ENCODE measurements at regions not wholly inside any gene's neighbourhood (a gene's known extent, or its start where the extent isn't known, plus 50 kb on each side); places are given as distances from the start of the nearest gene placed in this dataset.
"Not testable (repeated sequence)": the region's sequence is repeated elsewhere in the genome, so short reads cannot be mapped to it uniquely, and the experiment has no call there.

GRCh38 chr10:71084061-71084817 lies 128.1 kb upstream of the UNC5B start:
- no peak for DNase-seq (ENCODE audit: low read depth)

DNA sequence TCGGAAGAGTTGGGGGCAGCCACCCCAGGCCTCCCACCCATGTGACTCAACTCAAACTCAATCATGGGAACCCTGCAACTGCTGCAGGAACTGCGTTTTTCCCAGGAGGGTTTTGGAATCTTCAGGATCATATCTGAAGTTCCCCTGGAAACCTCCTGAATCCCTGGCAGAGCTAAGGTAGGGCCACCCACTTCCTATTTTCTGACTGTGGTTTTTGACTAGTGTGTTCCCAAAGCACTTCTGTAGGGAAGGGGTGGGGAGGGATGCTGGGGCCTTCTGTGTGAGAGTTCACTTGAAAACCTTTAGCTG lies 127.6 kb upstream of the UNC5B start:
- no peak for DNase-seq (ENCODE audit: low read depth)

DNA sequence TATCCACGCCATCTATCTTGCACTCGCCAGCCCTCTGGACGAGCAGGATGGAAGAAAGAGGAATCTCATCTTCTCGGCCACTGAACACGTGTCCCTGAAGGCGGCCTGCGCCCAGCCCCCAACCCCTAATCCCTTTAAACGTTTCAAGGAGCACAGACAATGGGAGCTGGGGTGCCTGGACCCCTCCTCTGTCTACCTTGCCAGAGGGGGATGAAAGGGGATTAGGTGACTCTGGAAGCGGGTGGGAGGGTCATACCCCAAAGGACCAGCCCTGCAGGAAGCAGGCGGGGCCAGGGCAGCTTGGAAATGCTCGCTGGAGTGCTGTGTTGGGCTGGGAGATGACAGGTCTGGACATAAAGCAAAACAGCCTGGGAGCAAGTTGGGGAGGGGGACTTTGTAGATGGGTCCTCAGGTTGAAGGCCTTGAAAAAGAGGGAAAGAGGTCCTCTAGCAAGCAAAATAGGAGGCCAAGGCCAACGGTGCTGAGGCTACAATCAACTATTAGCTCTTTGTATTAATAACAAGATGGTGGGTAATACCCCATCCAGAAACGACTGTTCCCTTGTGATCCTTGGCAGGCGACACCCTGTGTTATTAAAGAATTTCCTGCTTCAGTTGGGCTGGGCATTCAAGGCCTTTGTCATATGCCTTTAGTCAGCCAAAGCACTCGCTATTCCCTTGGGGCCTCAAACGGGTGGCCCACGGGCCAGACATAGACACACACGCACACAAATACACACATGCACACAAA lies 126.5 kb upstream of the UNC5B start:
- no peak for DNase-seq (ENCODE audit: low read depth)

- DNase-seq (ENCODE audit: low read depth) = no peak
Observed at GRCh38 chr10:71086439-71087080, 125.8 kb upstream of the UNC5B start.

GRCh38 chr10:71087622-71088021 lies 124.7 kb upstream of the UNC5B start:
- DNase-seq (ENCODE audit: low read depth) = no peak

DNA sequence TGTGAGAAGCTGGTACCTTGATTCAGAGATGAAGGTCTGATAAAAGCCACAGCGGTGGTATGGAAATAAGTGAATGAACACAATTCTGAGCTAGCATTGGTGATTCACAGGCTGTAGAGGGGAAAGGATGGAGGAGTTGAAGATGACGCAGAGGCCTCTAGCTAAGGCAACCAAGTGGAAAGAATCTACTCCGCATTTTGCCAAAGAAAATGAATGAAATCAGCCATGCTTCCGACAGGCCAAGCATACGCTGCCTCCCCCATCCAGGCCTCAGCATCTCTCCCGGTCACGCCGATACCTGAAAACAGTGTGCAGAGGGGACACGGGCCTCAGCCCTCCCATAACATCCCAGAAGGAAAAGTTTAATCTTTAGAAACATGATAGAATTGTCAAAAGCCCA lies 124.3 kb upstream of the UNC5B start:
- no peak for DNase-seq (ENCODE audit: low read depth)

DNA sequence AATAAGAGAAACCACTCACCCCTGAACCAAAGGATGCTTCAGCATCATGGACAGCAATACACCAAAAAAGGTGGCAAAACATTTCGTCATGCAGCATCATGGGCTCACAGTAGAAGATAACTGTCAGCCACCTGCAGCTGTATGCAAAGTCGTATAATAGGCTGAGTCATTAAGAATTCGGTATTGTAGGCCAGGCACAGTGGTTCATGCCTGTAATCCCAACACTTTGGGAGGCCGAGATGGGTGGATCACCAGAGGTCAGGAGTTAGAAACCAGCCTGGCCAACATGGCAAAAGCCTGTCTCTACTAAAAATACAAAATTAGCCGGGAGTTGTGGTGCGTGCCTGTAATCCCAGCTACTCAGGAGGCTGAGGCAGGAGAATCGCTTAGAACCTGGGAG lies 123.8 kb upstream of the UNC5B start:
- DNase-seq (ENCODE audit: low read depth) = not testable (repeated sequence)

GRCh38 chr10:71089162-71089561 lies 123.2 kb upstream of the UNC5B start:
- no peak for DNase-seq (ENCODE audit: low read depth)

- DNase-seq (ENCODE audit: low read depth) = no peak
Observed at GRCh38 chr10:71090330-71090729, 122.0 kb upstream of the UNC5B start.

DNA sequence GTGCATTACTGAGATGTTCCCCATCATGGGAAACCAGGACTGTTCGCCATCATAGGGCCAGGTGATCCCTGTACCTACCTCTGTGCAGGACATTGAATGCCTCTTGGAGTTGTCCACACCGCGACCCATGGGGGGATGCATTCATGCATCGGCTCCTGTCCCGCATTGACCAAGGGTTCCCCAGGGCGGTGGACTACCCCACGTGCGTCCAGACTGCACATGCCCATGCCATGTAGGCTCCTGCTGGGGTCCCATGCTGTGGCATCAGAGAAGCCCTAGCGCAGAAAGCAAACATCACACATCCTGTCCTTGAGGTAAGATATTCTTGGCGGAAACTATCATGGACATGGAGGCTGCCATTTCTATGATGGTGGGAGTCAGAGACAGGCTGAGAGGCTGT lies 121.6 kb upstream of the UNC5B start:
- DNase-seq (ENCODE audit: low read depth) = no peak

DNA sequence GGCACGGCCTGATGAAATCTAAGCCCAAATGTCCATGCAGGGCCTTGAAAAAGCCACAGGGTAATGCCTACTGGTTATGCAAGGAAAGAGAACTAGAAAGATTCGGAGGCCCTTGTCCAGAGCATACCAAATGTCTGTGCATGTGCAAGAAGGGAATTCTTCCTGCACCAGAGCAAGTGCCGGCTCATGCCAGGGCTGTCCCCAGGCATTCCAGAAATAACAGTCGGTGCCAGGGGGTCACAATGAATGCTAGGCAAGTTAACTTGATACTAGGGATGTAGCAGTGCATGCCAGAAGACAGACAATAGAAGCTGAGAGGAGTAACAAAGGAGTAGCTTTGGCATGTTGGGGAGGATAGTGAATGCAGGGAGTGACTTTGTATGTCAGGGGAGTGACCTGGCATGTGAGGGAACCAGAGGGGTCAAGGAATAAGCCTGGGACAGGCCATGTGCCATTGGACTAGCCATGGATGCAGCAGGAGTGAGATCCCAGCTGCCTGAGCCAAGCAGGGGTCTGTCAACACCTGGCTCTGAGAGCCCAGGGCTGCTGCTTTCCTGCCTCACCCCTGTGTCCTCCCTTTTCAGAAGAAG lies 119.5 kb upstream of the UNC5B start:
- DNase-seq (ENCODE audit: low read depth) = no peak

DNA sequence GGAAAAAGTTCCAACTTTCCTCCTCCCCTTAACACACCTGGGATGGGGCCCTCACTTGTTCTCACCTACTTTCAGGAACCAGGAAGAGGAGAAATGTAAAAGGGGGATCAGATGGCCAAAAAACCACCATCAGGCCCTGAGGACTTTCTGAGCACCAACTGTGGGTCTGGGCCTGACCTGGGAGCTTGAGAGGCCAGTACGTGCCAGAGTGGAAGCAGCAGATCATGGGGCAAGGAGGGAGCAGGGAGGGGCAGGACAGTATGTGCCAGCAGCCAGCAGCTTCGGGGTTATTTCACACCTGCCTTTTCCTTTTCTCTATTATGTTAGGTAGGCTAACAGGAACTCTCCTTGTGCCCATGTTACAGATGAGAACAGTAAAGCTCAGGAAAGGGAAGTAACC lies 118.8 kb upstream of the UNC5B start:
- no peak for DNase-seq (ENCODE audit: low read depth)

DNA sequence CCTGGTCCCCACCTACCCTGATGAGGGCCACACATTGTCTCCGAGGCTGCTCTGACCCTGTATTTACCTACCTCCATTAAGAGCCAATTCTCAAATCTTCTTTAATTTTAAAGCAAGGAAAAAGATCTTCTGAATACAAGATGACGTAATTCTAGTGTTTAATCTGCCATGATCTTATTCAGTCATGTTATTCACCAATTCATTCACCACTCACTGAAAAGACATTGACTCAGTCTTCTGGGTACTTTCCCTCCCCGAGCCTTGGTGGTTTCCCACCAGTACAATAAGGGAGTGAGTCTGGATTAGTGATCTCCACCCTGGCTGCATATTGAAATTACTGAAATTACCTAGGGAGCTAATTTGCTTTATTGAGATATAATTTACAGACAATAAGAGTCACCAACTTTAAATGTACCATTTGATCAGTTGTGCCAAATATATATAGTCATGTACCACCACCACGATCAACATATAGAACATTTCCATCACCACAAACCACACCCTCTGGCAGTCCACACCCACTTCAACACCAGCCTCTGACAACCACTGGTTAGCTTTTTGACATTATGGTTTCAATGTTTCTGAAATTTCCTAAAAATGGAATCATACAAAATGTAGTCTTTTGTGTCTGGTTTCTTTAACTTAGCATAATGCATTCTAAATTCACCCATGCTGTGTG lies 117.5 kb upstream of the UNC5B start:
- peak; percentile 17 for DNase-seq (ENCODE audit: low read depth)

GRCh38 chr10:71099731-71100361 lies 112.5 kb upstream of the UNC5B start:
- DNase-seq (ENCODE audit: low read depth) = no peak

GRCh38 chr10:71103961-71104360 lies 108.4 kb upstream of the UNC5B start:
- DNase-seq (ENCODE audit: low read depth) = no peak

GRCh38 chr10:71106151-71106550 lies 106.2 kb upstream of the UNC5B start:
- not testable (repeated sequence) for DNase-seq (ENCODE audit: low read depth)

DNA sequence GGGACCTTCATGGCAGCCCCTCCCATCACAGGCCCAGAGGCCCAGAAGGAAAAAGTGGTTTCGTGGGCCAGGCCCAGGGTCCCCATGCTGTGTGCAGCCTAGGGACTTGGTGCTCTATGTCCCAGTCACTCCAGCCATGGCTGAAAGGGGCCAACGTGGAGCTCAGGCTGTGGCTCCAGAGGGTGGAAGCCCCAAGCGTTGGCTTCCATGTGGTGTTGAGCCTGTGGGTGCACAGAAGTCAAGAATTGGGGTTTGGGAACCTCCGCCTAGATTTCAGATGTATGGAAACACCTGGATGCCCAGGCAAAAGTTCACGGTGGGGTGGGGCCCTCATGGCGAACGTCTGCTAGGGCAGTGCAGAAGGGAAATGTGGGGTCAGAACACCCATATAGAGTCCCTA lies 105.3 kb upstream of the UNC5B start:
- DNase-seq (ENCODE audit: low read depth) = not testable (repeated sequence)

DNA sequence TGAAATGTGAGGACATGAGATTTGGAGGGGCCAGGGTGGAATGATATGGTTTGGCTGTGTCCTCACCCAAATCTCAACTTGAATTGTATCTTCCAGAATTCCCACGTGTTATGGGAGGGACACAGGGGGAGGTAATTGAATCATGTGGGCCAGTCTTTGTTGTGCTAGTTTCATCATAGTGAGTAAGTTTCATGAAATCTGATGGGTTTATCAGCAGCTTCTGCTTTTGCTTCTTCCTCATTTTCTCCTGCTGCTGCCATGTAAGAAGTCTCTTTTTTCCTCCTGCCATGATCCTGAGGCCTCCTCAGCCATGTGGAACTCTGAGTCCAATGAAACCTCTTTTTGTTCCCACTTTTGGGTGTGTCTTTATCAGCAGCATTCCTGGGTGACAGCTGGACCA lies 104.3 kb upstream of the UNC5B start:
- not testable (repeated sequence) for DNase-seq (ENCODE audit: low read depth)

DNA sequence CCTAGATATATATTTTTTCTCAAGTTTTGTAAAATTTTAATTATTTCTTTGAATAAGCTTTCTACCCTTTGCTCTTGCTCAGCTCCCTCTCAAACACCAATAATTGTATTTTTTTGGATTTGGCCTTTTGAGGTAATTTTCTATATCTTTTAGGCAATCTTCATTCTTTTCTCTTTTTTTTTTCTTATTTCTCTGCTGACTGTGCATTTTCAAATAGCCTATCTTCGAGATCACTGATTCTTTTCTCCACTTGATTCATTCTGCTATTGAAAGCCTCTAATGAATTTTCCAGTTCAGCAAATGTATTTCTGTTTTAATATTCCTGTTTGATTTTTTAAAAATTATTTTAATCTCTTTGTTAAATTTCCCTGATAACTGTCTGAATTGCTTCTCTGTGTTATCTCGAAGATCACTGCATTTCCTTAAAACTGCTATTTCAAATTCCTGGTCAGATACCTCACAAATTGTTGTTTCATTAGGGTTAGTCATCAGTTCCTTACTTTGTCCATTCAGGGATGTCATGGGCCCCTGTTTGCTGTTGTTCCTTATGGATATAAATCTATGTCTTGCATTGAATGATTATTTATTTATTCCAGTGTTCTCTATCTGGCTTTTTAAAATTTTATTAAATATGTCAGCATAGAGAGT lies 100.1 kb upstream of the UNC5B start:
- DNase-seq (ENCODE audit: low read depth) = no peak

GRCh38 chr10:71116426-71116825 lies 95.9 kb upstream of the UNC5B start:
- DNase-seq (ENCODE audit: low read depth) = no peak

DNA sequence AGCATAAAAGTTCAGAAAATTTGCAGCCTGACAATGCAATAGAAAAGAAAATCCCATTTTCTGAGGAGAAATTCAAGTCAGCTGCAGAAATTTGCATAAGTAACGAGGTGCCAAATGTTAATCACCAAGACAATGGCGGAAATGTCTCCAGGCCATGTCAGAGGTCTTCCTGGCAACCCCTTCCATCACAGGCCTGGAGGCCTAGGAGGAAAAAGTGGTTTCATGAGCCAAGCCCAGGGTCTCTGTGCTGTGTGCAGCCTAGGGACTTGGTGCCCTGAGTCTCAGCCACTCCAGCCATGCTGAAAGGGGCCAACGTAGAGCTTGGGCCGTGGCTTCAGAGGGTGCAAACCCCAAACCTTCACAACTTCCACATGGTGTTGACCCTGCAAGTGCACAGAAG lies 94.8 kb upstream of the UNC5B start:
- DNase-seq (ENCODE audit: low read depth) = not testable (repeated sequence)
